ENCODE measurements at regions not wholly inside any gene's neighbourhood (a gene's known extent, or its start where the extent isn't known, plus 50 kb on each side); places are given as distances from the start of the nearest gene placed in this dataset.

DNA sequence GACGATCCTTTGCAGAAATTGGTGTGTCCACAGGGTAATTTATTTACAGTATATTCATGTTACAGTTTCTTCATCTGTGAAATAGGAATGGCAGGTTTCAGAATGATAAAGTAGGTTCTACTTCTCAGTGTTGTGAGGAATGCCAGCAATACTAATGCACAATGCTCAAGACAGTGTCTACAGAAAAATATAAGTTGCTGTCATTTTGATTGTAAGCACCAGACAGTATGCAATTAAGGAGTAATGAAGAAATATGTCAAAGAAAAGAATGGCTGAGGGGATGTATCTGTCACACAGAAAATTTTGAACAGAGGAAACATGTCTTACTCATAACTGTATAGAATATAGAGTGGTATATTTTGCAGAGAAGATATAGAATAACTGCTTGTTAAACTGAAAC, 525.4 kb downstream of the GALC start:
- TF ChIP-seq, protein P1, sequence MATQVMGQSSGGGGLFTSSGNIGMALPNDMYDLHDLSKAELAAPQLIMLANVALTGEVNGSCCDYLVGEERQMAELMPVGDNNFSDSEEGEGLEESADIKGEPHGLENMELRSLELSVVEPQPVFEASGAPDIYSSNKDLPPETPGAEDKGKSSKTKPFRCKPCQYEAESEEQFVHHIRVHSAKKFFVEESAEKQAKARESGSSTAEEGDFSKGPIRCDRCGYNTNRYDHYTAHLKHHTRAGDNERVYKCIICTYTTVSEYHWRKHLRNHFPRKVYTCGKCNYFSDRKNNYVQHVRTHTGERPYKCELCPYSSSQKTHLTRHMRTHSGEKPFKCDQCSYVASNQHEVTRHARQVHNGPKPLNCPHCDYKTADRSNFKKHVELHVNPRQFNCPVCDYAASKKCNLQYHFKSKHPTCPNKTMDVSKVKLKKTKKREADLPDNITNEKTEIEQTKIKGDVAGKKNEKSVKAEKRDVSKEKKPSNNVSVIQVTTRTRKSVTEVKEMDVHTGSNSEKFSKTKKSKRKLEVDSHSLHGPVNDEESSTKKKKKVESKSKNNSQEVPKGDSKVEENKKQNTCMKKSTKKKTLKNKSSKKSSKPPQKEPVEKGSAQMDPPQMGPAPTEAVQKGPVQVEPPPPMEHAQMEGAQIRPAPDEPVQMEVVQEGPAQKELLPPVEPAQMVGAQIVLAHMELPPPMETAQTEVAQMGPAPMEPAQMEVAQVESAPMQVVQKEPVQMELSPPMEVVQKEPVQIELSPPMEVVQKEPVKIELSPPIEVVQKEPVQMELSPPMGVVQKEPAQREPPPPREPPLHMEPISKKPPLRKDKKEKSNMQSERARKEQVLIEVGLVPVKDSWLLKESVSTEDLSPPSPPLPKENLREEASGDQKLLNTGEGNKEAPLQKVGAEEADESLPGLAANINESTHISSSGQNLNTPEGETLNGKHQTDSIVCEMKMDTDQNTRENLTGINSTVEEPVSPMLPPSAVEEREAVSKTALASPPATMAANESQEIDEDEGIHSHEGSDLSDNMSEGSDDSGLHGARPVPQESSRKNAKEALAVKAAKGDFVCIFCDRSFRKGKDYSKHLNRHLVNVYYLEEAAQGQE (IDR thresholded peaks at IDR 0.05; ENCODE audit: insufficient read depth in 1 of 2, low read depth in 2 of 2, low read length in 2 of 2): no peak
- TF ChIP-seq POLR2AphosphoS5 (IDR thresholded peaks at IDR 0.05; ENCODE audit: low read depth, low read length) (no peak), SIN3A (IDR thresholded peaks at IDR 0.05; ENCODE audit: borderline replicate concordance, insufficient read depth, low read length) (no peak), TAF1 (IDR thresholded peaks at IDR 0.05; ENCODE audit: borderline replicate concordance, insufficient read depth, low read length) (no peak)

Measured in PFSK-1 (cell line).